NCI-H1436 treated with DMSO at 0.1 percent for 48 hours (cell line): ENCODE measurements at regions not wholly inside any gene's neighbourhood (a gene's known extent, or its start where the extent isn't known, plus 50 kb on each side); places are given as distances from the start of the nearest gene placed in this dataset.
"Not testable (repeated sequence)": the region's sequence is repeated elsewhere in the genome, so short reads cannot be mapped to it uniquely, and the experiment has no call there.

Experiments
- DNase-seq: peaks from one replicate; lab custom pipeline; 2025; lab: John Stamatoyannopoulos, UW

DNA sequence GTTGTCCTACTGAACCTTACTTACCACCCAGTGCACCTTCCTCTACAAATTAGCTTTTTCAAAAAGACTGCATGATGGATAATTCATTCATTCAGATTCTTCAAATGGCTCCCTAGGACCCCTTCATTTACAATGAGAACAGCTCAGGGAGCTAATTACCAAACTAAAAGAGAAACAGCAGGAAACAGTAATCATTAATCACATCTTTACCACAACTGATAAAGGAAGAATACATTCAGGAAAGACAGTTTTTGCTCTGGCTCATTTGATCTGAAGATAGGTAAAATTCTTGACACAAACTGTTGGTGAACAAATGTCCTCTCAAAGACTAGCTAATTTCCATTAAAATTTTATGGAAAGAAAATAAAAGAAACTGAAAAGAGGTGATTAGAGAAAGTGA lies 1652.7 kb upstream of the LRRTM3 start:
- no peak for DNase-seq

DNA sequence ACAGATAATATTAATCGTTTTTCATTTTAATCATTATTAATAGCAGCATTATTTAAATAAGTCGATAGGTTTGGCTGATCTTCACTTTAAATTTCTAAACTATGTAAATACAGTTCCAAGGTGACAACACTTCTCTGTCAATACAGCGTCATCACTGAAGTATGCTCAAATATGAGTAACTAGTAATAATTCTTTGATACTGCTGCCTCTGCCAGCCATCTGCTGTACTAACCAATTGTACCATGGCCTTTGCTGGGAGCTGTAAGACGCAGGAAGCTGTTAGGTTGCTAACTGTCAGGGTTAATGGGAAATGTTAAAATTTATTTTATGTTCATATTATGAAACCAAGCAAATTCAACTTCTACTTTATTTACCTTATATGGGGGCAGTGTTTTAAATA lies 1650.5 kb upstream of the LRRTM3 start:
- no peak for DNase-seq

DNA sequence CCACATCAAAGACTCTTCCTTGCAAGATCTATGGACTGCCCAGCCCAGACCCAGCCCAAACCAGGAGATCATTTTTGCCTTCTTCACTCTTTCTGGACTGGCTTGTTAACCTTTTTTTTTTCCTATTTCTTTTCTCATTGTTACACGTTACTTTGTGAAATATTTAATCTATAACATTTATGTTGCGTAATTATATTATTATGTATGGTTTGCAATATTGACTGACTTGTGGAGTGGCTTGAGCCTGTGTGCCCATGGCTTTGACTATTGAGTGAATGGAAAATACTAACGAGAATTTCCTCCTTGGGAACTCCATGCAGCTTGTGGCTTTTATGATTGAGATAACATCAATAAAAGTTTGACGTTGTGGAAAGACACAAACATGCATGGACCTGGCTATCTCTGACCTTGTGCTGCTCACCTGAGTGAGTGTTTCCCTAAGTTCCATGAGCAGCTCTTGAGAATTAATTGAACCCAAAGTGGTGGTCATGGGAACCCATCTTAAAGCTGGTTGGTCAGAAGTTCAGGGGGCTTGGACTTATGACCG lies 1641.3 kb upstream of the LRRTM3 start:
- DNase-seq: no peak

DNA sequence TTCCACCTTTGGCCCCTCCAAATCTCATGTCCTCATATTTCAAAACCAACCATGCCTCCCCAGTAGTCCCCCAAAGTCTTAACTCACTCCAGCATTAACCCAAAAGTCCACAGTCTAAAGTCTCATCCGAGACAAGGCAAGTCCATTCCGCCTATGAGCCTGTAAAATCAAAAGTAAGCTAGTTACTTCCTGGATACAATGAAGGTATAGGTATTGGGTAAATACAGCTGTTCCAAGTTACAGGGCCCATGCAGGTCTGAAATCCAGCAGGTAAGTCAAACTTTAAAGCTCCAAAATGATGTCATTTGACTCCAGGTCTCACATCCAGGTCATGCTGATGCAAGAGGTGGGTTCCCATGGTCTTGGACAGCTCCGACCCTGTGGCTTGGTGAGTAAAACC lies 1640.1 kb upstream of the LRRTM3 start:
- not testable (repeated sequence) for DNase-seq

DNA sequence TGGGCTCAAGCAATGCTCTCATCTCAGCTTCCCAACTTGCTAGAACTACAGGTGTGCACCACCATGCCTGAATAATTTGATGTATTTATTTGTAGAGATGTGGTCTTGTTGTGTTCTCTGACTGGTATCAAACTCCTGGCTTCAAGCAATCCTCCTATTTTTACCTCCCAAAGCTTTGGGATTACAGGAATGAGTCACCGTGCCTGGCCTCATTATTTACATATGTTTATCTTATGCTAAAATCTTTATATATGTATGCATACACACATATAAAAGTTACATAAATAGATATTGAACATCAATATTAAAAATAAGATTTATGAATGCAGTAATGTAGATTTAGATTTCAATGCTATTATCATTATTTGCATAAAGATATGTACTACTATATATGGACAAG lies 1634.5 kb upstream of the LRRTM3 start:
- DNase-seq: no peak

DNA sequence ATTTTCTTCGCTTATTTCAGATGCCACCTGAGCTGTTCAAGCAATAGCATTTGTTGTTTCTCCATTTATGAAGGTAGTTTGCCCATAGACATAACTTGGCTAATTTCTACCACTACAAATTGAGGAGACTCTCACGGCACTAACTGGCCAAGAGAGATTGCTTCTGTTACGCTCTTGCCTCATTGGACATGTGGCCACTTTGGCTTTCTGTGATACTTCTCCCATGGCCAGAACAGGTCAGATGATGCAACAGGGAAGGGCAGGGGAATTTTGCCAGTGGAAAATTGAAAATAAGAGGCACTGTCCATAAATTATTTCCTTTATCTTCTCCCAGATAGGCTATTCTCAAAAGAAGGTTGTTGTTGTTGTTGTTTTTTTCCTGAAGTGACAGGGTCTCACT lies 1633.3 kb upstream of the LRRTM3 start:
- DNase-seq: no peak

DNA sequence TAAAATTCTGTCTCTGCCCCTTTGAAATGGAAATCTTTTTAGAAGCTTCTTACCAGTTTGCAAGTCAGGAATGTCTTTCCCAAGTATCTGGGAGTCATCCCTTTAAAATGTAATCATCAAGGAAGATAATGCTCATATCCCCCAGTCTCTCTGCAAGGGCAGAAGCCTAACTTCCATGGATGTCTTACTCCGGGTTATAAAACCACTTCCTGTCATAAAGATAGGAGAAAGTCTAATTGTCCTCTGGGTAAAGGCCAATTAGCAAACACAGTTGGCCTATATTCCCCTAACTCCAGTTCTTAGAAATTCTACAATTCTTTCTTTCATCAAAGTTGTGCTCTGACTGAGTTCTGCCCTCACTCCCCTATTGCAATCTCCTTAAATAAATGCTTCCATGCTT lies 1631.5 kb upstream of the LRRTM3 start:
- DNase-seq: no peak

DNA sequence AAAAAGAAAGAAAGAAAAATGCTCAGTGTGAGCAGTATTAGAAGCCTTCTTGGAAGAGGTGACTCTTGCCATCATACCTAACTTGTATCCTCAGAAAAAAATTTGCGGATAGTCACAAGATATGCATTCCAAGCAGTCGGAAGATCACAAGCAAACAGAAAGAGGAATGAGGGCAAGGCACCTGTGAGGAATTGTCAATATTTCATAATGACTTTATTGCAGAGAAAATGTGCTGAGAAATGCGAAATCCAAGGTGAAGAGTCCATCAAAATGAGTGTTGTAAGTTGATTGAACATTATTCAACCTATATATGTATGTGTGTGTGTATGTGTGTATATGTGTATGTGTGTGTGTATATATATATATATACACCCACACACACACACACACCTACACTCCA lies 1624.7 kb upstream of the LRRTM3 start:
- DNase-seq: no peak

DNA sequence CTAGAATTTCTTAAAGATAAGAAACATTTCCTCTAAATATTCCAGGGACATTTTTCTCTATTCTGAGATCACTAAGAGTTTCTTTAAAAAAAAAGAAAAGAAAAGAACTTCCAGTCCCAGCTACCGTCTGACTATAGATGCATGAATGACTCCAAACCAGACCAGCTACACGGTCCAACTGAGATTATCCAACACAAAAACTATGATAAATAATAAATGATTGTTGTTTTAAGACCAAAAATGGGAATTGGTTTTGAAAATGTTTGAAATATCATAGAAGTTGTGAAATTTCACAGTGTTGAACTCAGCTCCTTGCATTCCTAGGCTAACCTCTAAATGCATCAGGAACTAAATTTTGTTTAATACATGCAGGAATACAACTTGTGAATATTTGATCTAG lies 1619.6 kb upstream of the LRRTM3 start:
- DNase-seq: no peak

DNA sequence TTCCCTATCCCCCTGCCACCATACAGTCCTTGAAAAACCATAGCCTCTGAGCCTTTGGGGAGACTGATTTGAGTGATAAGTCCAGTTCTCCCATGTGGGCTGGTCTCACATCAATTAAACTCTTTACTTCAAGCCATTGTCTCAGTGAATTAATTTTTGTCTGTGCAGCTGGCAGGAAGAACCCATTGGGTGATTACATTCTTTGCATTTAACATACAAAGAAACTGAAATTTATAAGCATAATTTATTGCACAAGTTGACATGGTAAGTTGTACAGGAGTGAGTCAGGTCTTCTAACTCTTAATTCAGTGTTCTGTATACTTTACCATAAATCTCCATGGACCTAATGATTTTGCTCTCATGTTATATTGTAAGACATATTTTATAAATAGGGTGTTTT lies 1613.0 kb upstream of the LRRTM3 start:
- DNase-seq: no peak

DNA sequence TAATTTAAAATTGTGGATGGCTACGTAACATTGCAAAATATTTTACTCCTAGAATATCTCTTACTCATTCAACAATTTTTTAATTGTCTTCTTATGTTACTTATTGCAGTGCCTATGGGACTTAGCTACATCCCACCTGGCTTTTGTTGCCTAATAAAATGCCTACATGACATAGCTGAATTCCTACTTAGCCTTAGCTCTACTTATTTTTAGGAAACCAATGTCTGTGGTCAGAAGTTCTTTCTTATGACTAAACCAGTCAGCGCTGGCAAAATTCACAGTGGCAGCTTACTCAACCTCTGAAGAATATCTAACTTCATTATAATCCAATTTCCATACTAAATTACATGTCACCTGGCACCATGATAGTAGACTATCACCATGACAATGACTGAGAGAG lies 1612.4 kb upstream of the LRRTM3 start:
- DNase-seq: no peak

DNA sequence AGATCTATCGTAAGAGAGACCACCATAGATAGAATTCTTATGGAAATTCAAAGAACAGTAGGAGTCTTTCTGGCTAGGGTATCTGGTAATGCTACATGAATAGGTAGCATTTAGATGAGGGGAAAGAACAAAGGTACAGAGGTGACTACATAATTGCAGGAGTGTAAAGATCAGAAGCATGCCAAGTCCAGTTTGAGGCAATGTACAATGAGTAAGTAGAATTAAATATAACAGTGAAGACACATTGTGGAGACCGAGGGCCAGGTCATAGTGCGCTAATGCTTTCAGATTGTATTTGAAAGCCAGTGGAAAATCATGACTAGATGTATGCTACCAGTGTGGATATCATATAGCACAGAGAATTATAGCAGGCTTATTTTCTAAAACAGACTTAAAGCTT lies 1611.6 kb upstream of the LRRTM3 start:
- no peak for DNase-seq

DNA sequence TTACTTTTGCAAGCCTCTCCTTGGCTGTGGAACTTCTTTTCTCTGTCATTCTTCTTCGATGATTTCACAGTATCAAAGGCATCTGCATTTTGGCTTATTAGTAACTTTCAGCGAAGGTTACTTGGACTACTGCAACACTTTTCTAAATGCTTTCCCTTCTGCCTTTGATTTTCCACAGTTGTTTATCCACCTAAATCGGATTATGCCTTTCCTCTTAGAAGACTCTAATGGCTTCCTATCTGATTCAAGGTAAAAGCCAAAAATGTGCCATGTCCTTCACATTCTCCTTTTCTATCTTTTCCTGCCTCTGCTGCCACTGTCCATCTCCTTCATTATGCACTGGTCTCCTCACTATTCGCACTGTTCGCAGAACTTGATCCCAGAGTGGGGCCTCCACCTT lies 1606.3 kb upstream of the LRRTM3 start:
- DNase-seq: no peak

DNA sequence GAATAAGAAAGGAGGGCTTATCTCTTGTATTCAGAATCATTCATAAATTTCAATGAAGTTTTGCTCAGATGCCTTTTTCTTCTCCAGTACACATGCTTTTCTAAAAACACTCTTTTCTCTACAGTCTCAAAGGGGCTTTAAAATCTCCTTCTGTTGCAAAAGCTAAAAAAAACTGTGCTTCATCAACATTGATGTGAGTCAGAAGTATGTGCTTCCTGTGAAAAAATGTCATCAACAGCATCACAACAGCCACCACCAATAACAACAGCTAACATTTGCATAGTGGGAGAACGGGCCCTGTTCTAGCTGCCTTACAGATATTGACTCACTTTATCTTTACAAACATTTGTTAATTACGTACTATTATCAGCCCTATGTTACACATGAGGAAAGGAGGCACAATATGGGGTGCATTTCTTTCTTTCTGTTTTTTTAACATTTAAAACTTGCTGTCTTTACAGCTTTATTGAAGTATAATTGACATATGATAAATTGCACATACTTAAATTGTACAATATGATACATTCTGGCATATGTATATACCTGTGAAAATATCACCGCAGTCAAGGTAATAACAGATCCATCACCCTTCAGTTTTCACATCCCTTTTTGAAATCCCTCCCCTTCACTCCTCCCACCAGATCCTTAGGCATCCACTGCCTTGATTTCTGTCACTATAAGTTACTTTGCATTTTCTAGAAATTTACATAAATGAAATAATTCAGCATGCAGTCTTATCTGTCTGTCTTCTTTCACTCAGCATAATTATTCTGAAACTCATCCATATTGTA lies 1605.4 kb upstream of the LRRTM3 start:
- no peak for DNase-seq

DNA sequence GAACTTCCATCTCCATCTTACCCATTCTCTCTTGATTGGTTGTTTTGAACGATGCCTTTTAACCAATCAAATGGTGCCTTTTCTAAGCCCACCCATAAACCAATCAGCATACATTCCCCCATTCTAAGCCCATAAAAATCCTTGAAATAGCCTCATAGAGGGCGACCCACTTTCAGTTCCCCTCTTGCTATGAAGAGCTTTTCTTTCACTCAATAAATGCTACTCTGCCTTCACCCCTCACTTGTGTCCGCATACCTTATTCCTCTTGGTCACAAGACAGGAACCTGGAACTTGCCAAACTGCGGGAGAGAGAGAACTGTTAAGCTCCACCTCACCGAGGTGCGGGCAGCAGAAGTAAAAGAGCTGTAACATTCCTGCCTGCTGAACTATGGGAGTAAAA lies 1602.0 kb upstream of the LRRTM3 start:
- no peak for DNase-seq

DNA sequence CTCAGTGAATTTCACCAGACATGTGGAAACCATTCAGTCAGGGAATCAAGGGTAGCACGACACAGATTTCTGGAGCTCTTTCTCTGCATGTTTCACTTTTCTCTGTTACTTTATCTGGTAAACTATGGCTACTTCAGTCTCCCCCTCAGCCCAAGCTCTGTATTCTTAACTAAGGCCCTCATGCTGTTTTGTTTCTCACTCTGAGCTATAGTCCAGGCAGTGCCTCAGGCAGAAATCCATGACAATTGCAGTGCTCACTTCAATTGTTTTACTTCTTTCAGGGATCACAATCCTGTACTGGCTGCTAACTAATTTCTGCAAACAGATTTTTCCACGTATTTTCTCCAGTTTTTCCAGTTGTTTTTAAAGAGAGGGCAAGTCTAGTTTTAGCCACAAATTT lies 1599.9 kb upstream of the LRRTM3 start:
- no peak for DNase-seq

DNA sequence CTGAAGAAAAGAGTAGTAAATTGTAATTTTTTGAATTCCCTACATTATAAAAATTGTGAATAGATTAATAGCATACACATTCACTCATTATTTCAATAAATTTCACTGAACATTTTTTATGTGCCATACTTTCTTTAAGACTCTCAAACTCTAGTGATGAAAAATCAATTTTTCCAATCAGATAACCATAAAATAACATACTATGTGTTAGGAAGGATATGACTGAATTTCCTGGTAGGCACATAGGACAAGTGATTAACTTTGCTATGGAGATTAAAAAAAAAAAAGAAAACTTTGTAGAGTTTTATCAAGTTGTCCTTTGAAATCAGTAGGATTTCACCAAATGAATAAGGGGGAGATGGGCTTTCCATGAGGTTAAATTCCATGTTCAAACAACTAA lies 1597.3 kb upstream of the LRRTM3 start:
- no peak for DNase-seq

DNA sequence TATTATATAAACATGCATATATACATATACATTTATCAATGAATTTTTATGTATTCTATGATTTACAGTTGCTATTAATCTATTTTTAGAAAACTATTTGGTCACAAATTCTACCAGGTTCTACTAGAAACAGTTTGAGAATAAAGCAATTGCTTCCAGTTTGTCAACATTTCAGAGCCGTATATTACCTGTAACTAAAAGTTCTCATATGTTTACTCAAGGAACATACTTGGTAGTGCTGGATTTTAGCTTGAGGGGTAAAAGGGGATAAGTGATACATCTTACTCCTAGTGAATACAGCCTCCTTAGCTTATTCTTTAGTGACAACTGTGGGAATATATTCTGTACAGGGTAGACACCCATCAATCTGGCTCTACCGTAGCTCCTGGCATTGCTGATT lies 1590.5 kb upstream of the LRRTM3 start:
- DNase-seq: no peak

DNA sequence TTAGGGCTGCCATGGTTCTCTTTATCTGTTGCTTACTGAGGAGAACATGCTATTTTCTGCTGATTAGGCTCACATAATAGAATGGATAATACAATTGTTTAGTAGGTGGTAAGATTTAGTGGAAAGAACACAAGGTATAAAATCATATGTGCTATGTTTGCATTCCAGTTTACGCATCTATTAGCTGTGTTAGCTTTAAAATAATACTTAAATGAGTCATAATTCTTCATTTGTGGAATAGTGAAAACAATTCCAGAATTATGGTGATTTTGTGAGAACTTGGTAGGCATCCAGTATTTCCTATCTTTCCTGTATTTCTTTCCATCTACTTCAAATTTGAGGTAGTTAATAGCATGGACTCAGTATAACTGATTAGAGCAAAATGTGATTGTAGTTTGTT lies 1585.5 kb upstream of the LRRTM3 start:
- no peak for DNase-seq

DNA sequence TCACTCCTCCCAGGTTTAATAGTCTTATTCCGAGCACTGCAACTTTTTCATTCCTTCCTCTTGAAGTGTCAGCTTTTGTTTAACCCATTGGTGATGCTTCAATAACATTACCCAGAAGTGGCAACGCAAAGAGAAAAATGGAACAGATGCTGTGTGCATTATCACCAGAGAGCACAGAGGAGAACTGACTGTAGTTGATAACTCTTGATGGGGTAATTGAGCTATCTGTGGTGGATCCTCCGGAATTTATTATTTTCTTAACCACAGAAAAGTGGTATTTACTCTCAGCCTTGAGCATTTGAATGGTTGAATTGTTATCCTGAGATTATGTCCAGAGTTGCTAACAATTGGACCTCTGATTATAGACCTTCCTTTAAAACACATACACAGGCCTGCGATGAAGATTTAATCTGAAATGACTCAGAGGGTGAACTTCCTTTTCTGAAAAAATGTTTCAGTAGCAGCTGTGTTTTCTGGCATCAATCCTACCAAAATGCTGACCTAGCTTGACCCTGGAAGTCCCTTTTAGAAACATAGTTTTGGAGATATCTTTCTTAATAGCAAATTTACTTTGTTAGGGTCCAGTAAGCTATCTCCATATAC lies 1584.4 kb upstream of the LRRTM3 start:
- DNase-seq: no peak

DNA sequence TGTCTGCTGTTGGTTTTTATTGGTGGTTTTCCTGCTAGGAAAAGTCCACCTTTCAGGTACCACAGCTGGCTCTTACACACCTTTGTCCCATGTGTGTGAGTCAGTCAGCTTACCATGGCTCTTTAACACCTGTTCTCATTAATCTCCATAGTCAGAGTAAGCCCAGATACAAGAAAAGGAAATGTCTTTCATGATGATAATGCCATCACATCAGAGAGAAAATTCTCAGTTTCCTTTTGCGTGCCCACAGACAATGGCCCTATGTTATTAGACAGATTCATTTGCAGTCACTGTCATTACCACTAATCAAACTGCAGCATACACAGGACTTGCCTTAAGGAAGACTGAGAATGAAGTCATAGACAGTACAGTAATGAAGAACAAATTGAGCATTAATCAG lies 1583.6 kb upstream of the LRRTM3 start:
- no peak for DNase-seq

DNA sequence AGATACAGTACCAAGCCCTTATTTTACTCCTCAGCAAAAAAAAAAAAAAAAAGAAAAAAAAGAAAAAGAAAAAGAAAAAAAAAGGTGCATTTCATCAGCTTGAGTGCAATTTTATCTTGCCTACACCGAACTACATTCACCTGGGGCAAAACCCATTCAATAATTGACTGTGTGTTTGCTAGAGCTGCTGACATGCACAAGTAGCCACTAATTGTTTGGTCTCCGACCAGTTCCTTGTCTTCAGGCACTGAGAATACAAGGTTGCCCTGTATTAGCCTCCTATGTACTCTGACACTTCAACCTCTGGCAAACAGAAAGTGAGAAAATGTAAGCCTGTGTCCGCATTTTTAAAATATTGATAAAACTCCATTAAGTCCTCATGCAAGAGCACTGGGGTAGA lies 1579.4 kb upstream of the LRRTM3 start:
- no peak for DNase-seq

DNA sequence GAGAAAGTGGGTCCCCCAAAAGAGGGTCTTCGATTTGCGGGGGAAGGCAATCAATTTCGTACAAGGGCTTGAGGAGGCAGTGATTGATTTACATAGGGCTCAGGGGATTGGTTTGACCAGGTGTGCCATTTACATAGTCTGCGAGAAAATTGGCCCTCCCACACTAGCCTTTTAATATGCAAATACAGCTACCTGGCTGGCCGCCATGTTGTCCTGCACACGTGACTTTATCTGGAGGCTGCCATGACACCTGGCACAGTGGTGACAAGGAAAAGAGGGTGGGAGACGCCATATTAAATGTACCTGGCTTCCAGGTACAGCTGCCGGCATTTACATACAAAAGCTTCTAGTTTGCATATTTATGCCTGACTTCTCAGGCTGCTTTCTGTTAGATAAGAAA lies 1577.2 kb upstream of the LRRTM3 start:
- DNase-seq: no peak

DNA sequence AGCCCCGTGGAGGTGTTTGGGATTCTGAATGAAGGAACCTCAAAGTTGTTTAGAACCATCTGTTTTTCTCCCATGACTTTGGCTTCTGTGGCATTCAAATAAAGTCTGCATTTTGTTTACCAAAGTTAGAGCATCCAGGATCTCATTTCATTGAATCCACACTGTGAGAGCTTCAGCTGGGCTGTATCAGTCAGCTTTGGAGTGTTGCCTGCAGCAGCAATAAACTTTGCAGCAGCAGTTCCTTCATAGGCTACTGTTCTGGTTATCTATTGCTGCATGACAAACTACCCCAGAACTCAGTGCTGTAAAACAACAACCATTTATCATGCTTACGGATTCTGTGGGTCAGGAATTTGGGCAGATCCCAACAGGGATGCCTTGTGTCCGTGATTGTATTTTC lies 1575.2 kb upstream of the LRRTM3 start:
- DNase-seq: no peak
